GM12892 (cell line): ENCODE measurements at regions not wholly inside any gene's neighbourhood (a gene's known extent, or its start where the extent isn't known, plus 50 kb on each side); places are given as distances from the start of the nearest gene placed in this dataset.

Experiments
- POLR2A ChIP-seq: IDR thresholded peaks from 2 replicates; pipeline ENCODE4 v1.6.1; 2011; ENCODE audit warnings: low read depth, low read length, control low read depth
- POLR2AphosphoS5 ChIP-seq: IDR thresholded peaks from 2 replicates; pipeline ENCODE4 v1.6.1; 2011; ENCODE audit warnings: low read depth, low read length, control low read depth

- TF ChIP-seq POLR2AphosphoS5: no peak
- TF ChIP-seq POLR2A: no peak
Measured at GRCh38 chrX:43540318-43540717, 115.8 kb upstream of the MAOA start.
